GM19372 (cell line): ENCODE measurements at regions not wholly inside any gene's neighbourhood (a gene's known extent, or its start where the extent isn't known, plus 50 kb on each side); places are given as distances from the start of the nearest gene placed in this dataset.
A peak's percentile ranks its signal among the peaks of the same experiment; 100 is the strongest.
"Not testable (repeated sequence)": the region's sequence is repeated elsewhere in the genome, so short reads cannot be mapped to it uniquely, and the experiment has no call there.

Experiments used
- ATAC-seq: cut with Tn5 transposase; IDR thresholded peaks from one replicate; pipeline ENCODE4 v1.9.1; 2021; ENCODE audit warnings: mild to moderate bottlenecking, low read depth, moderate library complexity; ENCODE audit not compliant: unreplicated experiment

GRCh38 chr18:49697049-49697448, 116.3 kb downstream of the ACAA2 start:
- no peak for ATAC-seq

GRCh38 chr18:49694402-49694801, 118.9 kb downstream of the ACAA2 start:
- ATAC-seq: no peak

GRCh38 chr18:49693717-49694005, 119.7 kb downstream of the ACAA2 start:
- no peak for ATAC-seq

GRCh38 chr18:49692906-49693716, 120.2 kb downstream of the ACAA2 start:
- no peak for ATAC-seq

- no peak for ATAC-seq
These were observed 122.1 kb downstream of the ACAA2 start for GRCh38 chr18:49691177-49691608.

- no peak for ATAC-seq
These were observed 123.0 kb downstream of the ACAA2 start for GRCh38 chr18:49690312-49690711.

- ATAC-seq: no peak
These were observed 123.5 kb downstream of the LIPG start for GRCh38 chr18:49685231-49685942.

- ATAC-seq: not testable (repeated sequence)
These were observed 120.9 kb downstream of the LIPG start for GRCh38 chr18:49682803-49683190.

GRCh38 chr18:49682173-49682802, 120.4 kb downstream of the LIPG start:
- ATAC-seq: no peak

GRCh38 chr18:49681387-49681786, 119.5 kb downstream of the LIPG start:
- ATAC-seq: no peak

GRCh38 chr18:49678440-49678839, 116.6 kb downstream of the LIPG start:
- peak; percentile 8 for ATAC-seq

- peak; percentile 85 for ATAC-seq
These were observed 116.0 kb downstream of the LIPG start for GRCh38 chr18:49677762-49678413.

GRCh38 chr18:49677081-49677480, 115.2 kb downstream of the LIPG start:
- ATAC-seq: no peak

GRCh38 chr18:49673281-49673680, 111.4 kb downstream of the LIPG start:
- no peak for ATAC-seq

- ATAC-seq: no peak
These were observed 111.0 kb downstream of the LIPG start for GRCh38 chr18:49672853-49673252.

- no peak for ATAC-seq
These were observed 107.5 kb downstream of the LIPG start for GRCh38 chr18:49669403-49669802.

- no peak for ATAC-seq
These were observed 106.9 kb downstream of the LIPG start for GRCh38 chr18:49668574-49669275.

GRCh38 chr18:49667462-49667861, 105.6 kb downstream of the LIPG start:
- no peak for ATAC-seq

GRCh38 chr18:49666045-49666775, 104.4 kb downstream of the LIPG start:
- ATAC-seq: no peak
